ENCODE measurements at regions not wholly inside any gene's neighbourhood (a gene's known extent, or its start where the extent isn't known, plus 50 kb on each side); places are given as distances from the start of the nearest gene placed in this dataset.

DNA sequence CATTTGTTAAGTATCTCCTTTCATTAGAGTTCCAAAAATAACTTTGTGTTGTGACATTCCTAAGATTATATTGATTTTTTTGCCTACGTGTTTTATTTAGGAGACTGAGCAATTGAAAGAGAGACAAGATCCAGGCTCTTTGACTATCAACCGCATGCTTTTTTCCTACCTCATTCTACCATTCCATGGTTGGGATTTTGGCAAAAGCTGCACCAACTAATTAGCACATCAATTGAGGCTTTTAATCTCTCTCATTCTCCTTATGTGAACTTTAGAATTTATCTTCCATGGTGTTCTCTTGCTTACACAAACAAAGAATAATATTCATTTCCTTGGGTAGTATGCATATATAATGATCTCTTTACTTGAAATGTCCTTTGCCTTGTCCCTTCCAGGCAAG, 338.7 kb upstream of the SMC2 start:
- no peak overlapping the region for H2BK5ac ChIP-seq (ENCODE audit: low read length)
- H3K23ac ChIP-seq (ENCODE audit: low read depth, low read length, poor library complexity) = no peak overlapping the region
- no peak overlapping the region for H2BK15ac ChIP-seq (ENCODE audit: low read length)
- H3K4me3 ChIP-seq (ENCODE audit: low read length in 2 of 2) = no peak overlapping the region
- H3K27ac ChIP-seq (replicated peaks; ENCODE audit: low read length) = no peak overlapping the region
- no peak overlapping the region for H3K14ac ChIP-seq (ENCODE audit: low read length)
- H3K27me3 ChIP-seq (ENCODE audit: control insufficient read depth in 3 of 3, insufficient read depth in 3 of 3, low read depth in 1 of 3, low read length in 3 of 3) = no peaks in the 10 kb centered on the region
- no peak overlapping the region for H2AK5ac ChIP-seq (ENCODE audit: low read depth, low read length)
- H2BK12ac ChIP-seq (ENCODE audit: low read length) = no peak overlapping the region
- no peak overlapping the region for H3K4me2 ChIP-seq (ENCODE audit: insufficient read depth, low read length, poor library complexity, severe bottlenecking)
- no peak overlapping the region for H2BK120ac ChIP-seq (ENCODE audit: low read depth, low read length)
- H3K36me3 ChIP-seq (replicated peaks in 1 of 2; ENCODE audit: control insufficient read depth in 2 of 2, insufficient read depth in 2 of 2, low read length in 2 of 2) = no peaks in the 10 kb centered on the region
- no peak overlapping the region for H4K91ac ChIP-seq (ENCODE audit: low read depth, low read length, poor library complexity)
- H3K4ac ChIP-seq (ENCODE audit: low read length) = no peak overlapping the region
- peaks cover 0 to 3% of the 10 kb centered on the region in 2 donors for H3K4me1 ChIP-seq (ENCODE audit: control insufficient read depth in 2 of 2, insufficient read depth in 1 of 2, low read depth in 1 of 2, low read length in 2 of 2)
- H4K8ac ChIP-seq (ENCODE audit: low read depth, low read length) = no peak overlapping the region
- H3K79me1 ChIP-seq (ENCODE audit: low read depth, low read length) = no peaks in the 10 kb centered on the region
- no peak overlapping the region for H3K18ac ChIP-seq (ENCODE audit: low read length)
- H3K9ac ChIP-seq (ENCODE audit: low read depth, low read length, poor library complexity) = no peak overlapping the region
- DNase-seq (ENCODE audit: low spot score) = no peak
- no peak overlapping the region for H2AFZ ChIP-seq (ENCODE audit: low read length)
- WGBS, 2 donors (ENCODE audit: extremely low coverage in 2 of 2, insufficient read length in 2 of 2, insufficient replicate concordance in 1 of 2) = no CpG with 5 or more reads among the region's 2 CpGs
- H3K9me3 ChIP-seq (replicated peaks in 1 of 2; ENCODE audit: control insufficient read depth in 2 of 2, insufficient read depth in 1 of 2, low read depth in 1 of 2, low read length in 2 of 2) = peaks cover 0 to 1% of the 10 kb centered on the region in 2 donors

DNA sequence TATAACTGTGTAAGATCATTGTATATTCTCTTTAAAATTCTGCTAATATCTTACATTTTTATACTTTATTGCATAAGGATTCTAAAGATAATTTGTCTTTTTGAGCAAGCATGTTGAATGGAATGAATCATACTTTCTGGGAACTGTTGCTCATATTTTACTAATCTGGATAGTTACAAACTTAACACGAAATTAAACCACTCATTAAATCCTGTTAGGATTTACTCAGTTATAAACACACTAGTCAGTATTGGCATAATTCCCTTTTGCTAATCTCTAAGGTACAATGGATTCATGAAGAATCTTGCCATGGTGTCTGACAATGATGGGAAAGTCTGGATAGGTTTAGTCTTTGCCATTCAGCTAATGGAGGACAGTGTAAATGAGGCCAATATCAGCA, 338.1 kb upstream of the SMC2 start:
- no peak overlapping the region for H3K4me3 ChIP-seq (ENCODE audit: low read length in 2 of 2)
- H2BK12ac ChIP-seq (ENCODE audit: low read length) = no peak overlapping the region
- H3K79me1 ChIP-seq (ENCODE audit: low read depth, low read length) = no peaks in the 10 kb centered on the region
- H3K9ac ChIP-seq (ENCODE audit: low read depth, low read length, poor library complexity) = no peak overlapping the region
- no peak overlapping the region for H2AFZ ChIP-seq (ENCODE audit: low read length)
- H3K23ac ChIP-seq (ENCODE audit: low read depth, low read length, poor library complexity) = no peak overlapping the region
- no peak overlapping the region for H3K4ac ChIP-seq (ENCODE audit: low read length)
- no peak overlapping the region for H4K91ac ChIP-seq (ENCODE audit: low read depth, low read length, poor library complexity)
- peaks cover 0 to 1% of the 10 kb centered on the region in 2 donors for H3K9me3 ChIP-seq (replicated peaks in 1 of 2; ENCODE audit: control insufficient read depth in 2 of 2, insufficient read depth in 1 of 2, low read depth in 1 of 2, low read length in 2 of 2)
- no peak overlapping the region for H2BK15ac ChIP-seq (ENCODE audit: low read length)
- DNase-seq (ENCODE audit: low spot score) = no peak
- no peak overlapping the region for H3K18ac ChIP-seq (ENCODE audit: low read length)
- no peak overlapping the region for H2AK5ac ChIP-seq (ENCODE audit: low read depth, low read length)
- H3K4me1 ChIP-seq (ENCODE audit: control insufficient read depth in 2 of 2, insufficient read depth in 1 of 2, low read depth in 1 of 2, low read length in 2 of 2) = peaks cover 0 to 3% of the 10 kb centered on the region in 2 donors
- H3K14ac ChIP-seq (ENCODE audit: low read length) = no peak overlapping the region
- no peak overlapping the region for H3K27ac ChIP-seq (replicated peaks; ENCODE audit: low read length)
- WGBS, 2 donors (ENCODE audit: extremely low coverage in 2 of 2, insufficient read length in 2 of 2, insufficient replicate concordance in 1 of 2) = no CpG with 5 or more reads among the region's 1 CpG
- no peaks in the 10 kb centered on the region for H3K36me3 ChIP-seq (replicated peaks in 1 of 2; ENCODE audit: control insufficient read depth in 2 of 2, insufficient read depth in 2 of 2, low read length in 2 of 2)
- H2BK120ac ChIP-seq (ENCODE audit: low read depth, low read length) = no peak overlapping the region
- no peaks in the 10 kb centered on the region for H3K27me3 ChIP-seq (ENCODE audit: control insufficient read depth in 3 of 3, insufficient read depth in 3 of 3, low read depth in 1 of 3, low read length in 3 of 3)
- no peak overlapping the region for H2BK5ac ChIP-seq (ENCODE audit: low read length)
- H4K8ac ChIP-seq (ENCODE audit: low read depth, low read length) = no peak overlapping the region
- H3K4me2 ChIP-seq (ENCODE audit: insufficient read depth, low read length, poor library complexity, severe bottlenecking) = no peak overlapping the region

DNA sequence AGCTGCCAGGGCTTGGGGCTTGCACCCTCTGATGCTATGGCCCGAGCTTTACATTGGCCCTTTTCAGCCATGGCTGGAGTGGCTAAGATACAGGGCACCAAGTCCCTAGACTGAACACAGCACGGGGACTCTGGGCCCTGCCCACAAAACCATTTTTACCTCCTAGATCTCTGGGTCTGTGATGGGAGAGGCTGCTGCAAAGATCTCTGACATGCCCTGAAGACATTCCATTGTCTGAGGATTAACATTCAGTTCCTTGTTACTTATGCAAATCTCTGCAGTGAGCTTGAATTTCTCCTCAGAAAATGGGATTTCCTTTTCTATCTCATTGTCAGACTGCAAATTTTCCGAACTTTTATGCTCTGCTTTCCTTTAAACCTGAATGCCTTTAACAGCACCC, 337.0 kb upstream of the SMC2 start:
- no CpG with 5 or more reads among the region's 3 CpGs for WGBS, 2 donors (ENCODE audit: extremely low coverage in 2 of 2, insufficient read length in 2 of 2, insufficient replicate concordance in 1 of 2)
- Histone ChIP-seq H3K4me1 (ENCODE audit: control insufficient read depth in 2 of 2, insufficient read depth in 1 of 2, low read depth in 1 of 2, low read length in 2 of 2) (peaks cover 0 to 3% of the 10 kb centered on the region in 2 donors), H2AFZ (ENCODE audit: low read length) (no peak overlapping the region), H3K9ac (ENCODE audit: low read depth, low read length, poor library complexity) (no peak overlapping the region), H4K8ac (ENCODE audit: low read depth, low read length) (no peak overlapping the region), H3K36me3 (replicated peaks in 1 of 2; ENCODE audit: control insufficient read depth in 2 of 2, insufficient read depth in 2 of 2, low read length in 2 of 2) (no peaks in the 10 kb centered on the region), H3K23ac (ENCODE audit: low read depth, low read length, poor library complexity) (no peak overlapping the region), H4K91ac (ENCODE audit: low read depth, low read length, poor library complexity) (no peak overlapping the region), H3K4ac (ENCODE audit: low read length) (no peak overlapping the region), H3K27ac (replicated peaks; ENCODE audit: low read length) (no peak overlapping the region), H3K4me2 (ENCODE audit: insufficient read depth, low read length, poor library complexity, severe bottlenecking) (peak overlapping the region; percentile 37), H3K18ac (ENCODE audit: low read length) (no peak overlapping the region), H3K4me3 (ENCODE audit: low read length in 2 of 2) (no peak overlapping the region), H2BK12ac (ENCODE audit: low read length) (no peak overlapping the region), H3K9me3 (replicated peaks in 1 of 2; ENCODE audit: control insufficient read depth in 2 of 2, insufficient read depth in 1 of 2, low read depth in 1 of 2, low read length in 2 of 2) (peaks cover 0 to 1% of the 10 kb centered on the region in 2 donors), H2BK120ac (ENCODE audit: low read depth, low read length) (no peak overlapping the region), H3K14ac (ENCODE audit: low read length) (no peak overlapping the region), H3K79me1 (ENCODE audit: low read depth, low read length) (no peaks in the 10 kb centered on the region), H2BK15ac (ENCODE audit: low read length) (no peak overlapping the region), H3K27me3 (ENCODE audit: control insufficient read depth in 3 of 3, insufficient read depth in 3 of 3, low read depth in 1 of 3, low read length in 3 of 3) (no peaks in the 10 kb centered on the region), H2BK5ac (ENCODE audit: low read length) (no peak overlapping the region), H2AK5ac (ENCODE audit: low read depth, low read length) (no peak overlapping the region)
- DNase-seq (ENCODE audit: low spot score) = peak; percentile 5

GRCh38 chr9:103761466-103761865, 332.6 kb upstream of the SMC2 start:
- H2BK15ac ChIP-seq (ENCODE audit: low read length) = no peak overlapping the region
- no peak overlapping the region for H3K18ac ChIP-seq (ENCODE audit: low read length)
- H3K79me1 ChIP-seq (ENCODE audit: low read depth, low read length) = no peaks in the 10 kb centered on the region
- H4K91ac ChIP-seq (ENCODE audit: low read depth, low read length, poor library complexity) = no peak overlapping the region
- no peak overlapping the region for H3K4ac ChIP-seq (ENCODE audit: low read length)
- H2AK5ac ChIP-seq (ENCODE audit: low read depth, low read length) = no peak overlapping the region
- H3K9ac ChIP-seq (ENCODE audit: low read depth, low read length, poor library complexity) = no peak overlapping the region
- no peak overlapping the region for H2BK5ac ChIP-seq (ENCODE audit: low read length)
- no peak overlapping the region for H2BK120ac ChIP-seq (ENCODE audit: low read depth, low read length)
- DNase-seq (ENCODE audit: low spot score) = no peak
- no peak overlapping the region for H3K4me2 ChIP-seq (ENCODE audit: insufficient read depth, low read length, poor library complexity, severe bottlenecking)
- no peaks in the 10 kb centered on the region for H3K9me3 ChIP-seq (replicated peaks in 1 of 2; ENCODE audit: control insufficient read depth in 2 of 2, insufficient read depth in 1 of 2, low read depth in 1 of 2, low read length in 2 of 2)
- H3K27me3 ChIP-seq (ENCODE audit: control insufficient read depth in 3 of 3, insufficient read depth in 3 of 3, low read depth in 1 of 3, low read length in 3 of 3) = no peaks in the 10 kb centered on the region
- H3K23ac ChIP-seq (ENCODE audit: low read depth, low read length, poor library complexity) = no peak overlapping the region
- H3K36me3 ChIP-seq (replicated peaks in 1 of 2; ENCODE audit: control insufficient read depth in 2 of 2, insufficient read depth in 2 of 2, low read length in 2 of 2) = no peaks in the 10 kb centered on the region
- H3K4me1 ChIP-seq (ENCODE audit: control insufficient read depth in 2 of 2, insufficient read depth in 1 of 2, low read depth in 1 of 2, low read length in 2 of 2) = peaks cover 0 to 3% of the 10 kb centered on the region in 2 donors
- no peak overlapping the region for H2BK12ac ChIP-seq (ENCODE audit: low read length)
- WGBS, 2 donors (ENCODE audit: extremely low coverage in 2 of 2, insufficient read length in 2 of 2, insufficient replicate concordance in 1 of 2) = no CpG with 5 or more reads among the region's 2 CpGs
- no peak overlapping the region for H3K14ac ChIP-seq (ENCODE audit: low read length)
- H3K4me3 ChIP-seq (ENCODE audit: low read length in 2 of 2) = no peak overlapping the region
- H3K27ac ChIP-seq (replicated peaks; ENCODE audit: low read length) = no peak overlapping the region
- H4K8ac ChIP-seq (ENCODE audit: low read depth, low read length) = no peak overlapping the region
- no peak overlapping the region for H2AFZ ChIP-seq (ENCODE audit: low read length)
